ENCODE measurements at regions not wholly inside any gene's neighbourhood (a gene's known extent, or its start where the extent isn't known, plus 50 kb on each side); places are given as distances from the start of the nearest gene placed in this dataset.
A peak's percentile ranks its signal among the peaks of the same experiment; 100 is the strongest.

- peaks cover 5 to 44% (median 8%) of the 10 kb centered on the region in 3 donors for H3K27me3 ChIP-seq (ENCODE audit: control insufficient read depth in 3 of 3, insufficient read depth in 3 of 3, low read length in 3 of 3)
- H3K36me3 ChIP-seq (ENCODE audit: control insufficient read depth in 3 of 3, insufficient read depth in 2 of 3, low read depth in 1 of 3, low read length in 3 of 3) = no peaks in the 10 kb centered on the region
- DNase-seq = no peak
- 66 to 85% (median 71%) methylated on average over 27 of the region's 27 CpGs for WGBS, 3 donors
- H3K9me3 ChIP-seq (ENCODE audit: control insufficient read depth in 2 of 2, insufficient read depth in 1 of 2, low read depth in 1 of 2, low read length in 1 of 2) = no peaks in the 10 kb centered on the region
- no peak for FAIRE-seq
- H3K4me1 ChIP-seq (ENCODE audit: control insufficient read depth in 3 of 3, insufficient read depth in 2 of 3, low read depth in 1 of 3, low read length in 2 of 3) = peaks cover 0 to 4% (median 0%) of the 10 kb centered on the region in 3 donors
- H3K27ac ChIP-seq (ENCODE audit: low read depth in 1 of 3, low read length in 2 of 3) = no peak overlapping the region
- H3K4me3 ChIP-seq (ENCODE audit: low read depth in 1 of 3, low read length in 3 of 3) = no peak overlapping the region
Observed at GRCh38 chr20:62554898-62555641, 79.3 kb upstream of the GATA5 start.

- H3K9me3 ChIP-seq (ENCODE audit: control insufficient read depth in 2 of 2, insufficient read depth in 1 of 2, low read depth in 1 of 2, low read length in 1 of 2) = no peaks in the 10 kb centered on the region
- peaks cover 5 to 37% (median 7%) of the 10 kb centered on the region in 3 donors for H3K27me3 ChIP-seq (ENCODE audit: control insufficient read depth in 3 of 3, insufficient read depth in 3 of 3, low read length in 3 of 3)
- H3K27ac ChIP-seq (ENCODE audit: low read depth in 1 of 3, low read length in 2 of 3) = no peak overlapping the region
- DNase-seq (no peak), FAIRE-seq (no peak)
- no peaks in the 10 kb centered on the region for H3K36me3 ChIP-seq (ENCODE audit: control insufficient read depth in 3 of 3, insufficient read depth in 2 of 3, low read depth in 1 of 3, low read length in 3 of 3)
- WGBS, 3 donors = 39 to 67% (median 45%) methylated on average over 29 of the region's 29 CpGs
- H3K4me3 ChIP-seq (ENCODE audit: low read depth in 1 of 3, low read length in 3 of 3) = no peak overlapping the region
- H3K4me1 ChIP-seq (ENCODE audit: control insufficient read depth in 3 of 3, insufficient read depth in 2 of 3, low read depth in 1 of 3, low read length in 2 of 3) = peaks cover 0 to 4% (median 0%) of the 10 kb centered on the region in 3 donors
Observed at GRCh38 chr20:62555642-62556420, 80.0 kb upstream of the GATA5 start.

GRCh38 chr20:62557462-62557861, 81.7 kb upstream of the GATA5 start:
- FAIRE-seq = no peak
- Histone ChIP-seq H3K27me3 (ENCODE audit: control insufficient read depth in 3 of 3, insufficient read depth in 3 of 3, low read length in 3 of 3) (peaks cover 7 to 23% (median 7%) of the 10 kb centered on the region in 3 donors), H3K36me3 (ENCODE audit: control insufficient read depth in 3 of 3, insufficient read depth in 2 of 3, low read depth in 1 of 3, low read length in 3 of 3) (no peaks in the 10 kb centered on the region), H3K4me1 (ENCODE audit: control insufficient read depth in 3 of 3, insufficient read depth in 2 of 3, low read depth in 1 of 3, low read length in 2 of 3) (peaks cover 0 to 9% (median 0%) of the 10 kb centered on the region in 3 donors), H3K4me3 (ENCODE audit: low read depth in 1 of 3, low read length in 3 of 3) (no peak overlapping the region), H3K9me3 (ENCODE audit: control insufficient read depth in 2 of 2, insufficient read depth in 1 of 2, low read depth in 1 of 2, low read length in 1 of 2) (no peaks in the 10 kb centered on the region), H3K27ac (ENCODE audit: low read depth in 1 of 3, low read length in 2 of 3) (no peak overlapping the region)
- WGBS, 3 donors = 19 to 59% (median 42%) methylated on average over 14 of the region's 14 CpGs
- DNase-seq = no peak

- H3K27me3 ChIP-seq (ENCODE audit: control insufficient read depth in 3 of 3, insufficient read depth in 3 of 3, low read length in 3 of 3) = peaks cover 5 to 18% (median 7%) of the 10 kb centered on the region in 3 donors
- H3K9me3 ChIP-seq (ENCODE audit: control insufficient read depth in 2 of 2, insufficient read depth in 1 of 2, low read depth in 1 of 2, low read length in 1 of 2) = no peaks in the 10 kb centered on the region
- H3K36me3 ChIP-seq (ENCODE audit: control insufficient read depth in 3 of 3, insufficient read depth in 2 of 3, low read depth in 1 of 3, low read length in 3 of 3) = no peaks in the 10 kb centered on the region
- H3K27ac ChIP-seq (ENCODE audit: low read depth in 1 of 3, low read length in 2 of 3) = no peak overlapping the region
- FAIRE-seq (no peak), DNase-seq (no peak)
- H3K4me1 ChIP-seq (ENCODE audit: control insufficient read depth in 3 of 3, insufficient read depth in 2 of 3, low read depth in 1 of 3, low read length in 2 of 3) = peaks cover 0 to 12% (median 0%) of the 10 kb centered on the region in 3 donors
- H3K4me3 ChIP-seq (ENCODE audit: low read depth in 1 of 3, low read length in 3 of 3) = no peak overlapping the region
- WGBS, 3 donors = 59 to 70% (median 66%) methylated on average over 12 to 14 of the region's 14 CpGs
Observed at GRCh38 chr20:62557999-62558408, 82.2 kb upstream of the GATA5 start.

- H3K27ac ChIP-seq (ENCODE audit: low read depth in 1 of 3, low read length in 2 of 3) = no peak overlapping the region
- peaks cover 0 to 12% (median 0%) of the 10 kb centered on the region in 3 donors for H3K4me1 ChIP-seq (ENCODE audit: control insufficient read depth in 3 of 3, insufficient read depth in 2 of 3, low read depth in 1 of 3, low read length in 2 of 3)
- H3K27me3 ChIP-seq (ENCODE audit: control insufficient read depth in 3 of 3, insufficient read depth in 3 of 3, low read length in 3 of 3) = peaks cover 4 to 11% (median 5%) of the 10 kb centered on the region in 3 donors
- H3K9me3 ChIP-seq (ENCODE audit: control insufficient read depth in 2 of 2, insufficient read depth in 1 of 2, low read depth in 1 of 2, low read length in 1 of 2) = no peaks in the 10 kb centered on the region
- peak in 1 of 2 donors; percentile 46 for DNase-seq
- WGBS, 3 donors = 32 to 45% (median 35%) methylated on average over 16 to 17 of the region's 17 CpGs
- H3K36me3 ChIP-seq (ENCODE audit: control insufficient read depth in 3 of 3, insufficient read depth in 2 of 3, low read depth in 1 of 3, low read length in 3 of 3) = no peaks in the 10 kb centered on the region
- no peak overlapping the region for H3K4me3 ChIP-seq (ENCODE audit: low read depth in 1 of 3, low read length in 3 of 3)
- no peak for FAIRE-seq
Observed at GRCh38 chr20:62558779-62559178, 83.0 kb upstream of the GATA5 start.

- FAIRE-seq (no peak), DNase-seq (no peak)
- H3K27ac ChIP-seq (ENCODE audit: low read depth in 1 of 3, low read length in 2 of 3) = no peak overlapping the region
- peaks cover 0 to 9% (median 5%) of the 10 kb centered on the region in 3 donors for H3K27me3 ChIP-seq (ENCODE audit: control insufficient read depth in 3 of 3, insufficient read depth in 3 of 3, low read length in 3 of 3)
- WGBS, 3 donors = 44 to 63% (median 47%) methylated on average over 6 of the region's 6 CpGs
- H3K36me3 ChIP-seq (ENCODE audit: control insufficient read depth in 3 of 3, insufficient read depth in 2 of 3, low read depth in 1 of 3, low read length in 3 of 3) = no peaks in the 10 kb centered on the region
- no peaks in the 10 kb centered on the region for H3K9me3 ChIP-seq (ENCODE audit: control insufficient read depth in 2 of 2, insufficient read depth in 1 of 2, low read depth in 1 of 2, low read length in 1 of 2)
- H3K4me1 ChIP-seq (ENCODE audit: control insufficient read depth in 3 of 3, insufficient read depth in 2 of 3, low read depth in 1 of 3, low read length in 2 of 3) = peaks cover 0 to 12% (median 0%) of the 10 kb centered on the region in 3 donors
- H3K4me3 ChIP-seq (ENCODE audit: low read depth in 1 of 3, low read length in 3 of 3) = no peak overlapping the region
Observed at GRCh38 chr20:62560162-62560561, 82.1 kb upstream of the SLCO4A1 start.

GRCh38 chr20:62561182-62561581, 81.1 kb upstream of the SLCO4A1 start:
- FAIRE-seq = no peak
- 34 to 55% (median 38%) methylated on average over 15 of the region's 15 CpGs for WGBS, 3 donors
- Histone ChIP-seq H3K36me3 (ENCODE audit: control insufficient read depth in 3 of 3, insufficient read depth in 2 of 3, low read depth in 1 of 3, low read length in 3 of 3) (no peaks in the 10 kb centered on the region), H3K4me1 (ENCODE audit: control insufficient read depth in 3 of 3, insufficient read depth in 2 of 3, low read depth in 1 of 3, low read length in 2 of 3) (peaks cover 0 to 12% (median 0%) of the 10 kb centered on the region in 3 donors), H3K4me3 (ENCODE audit: low read depth in 1 of 3, low read length in 3 of 3) (no peak overlapping the region), H3K27ac (ENCODE audit: low read depth in 1 of 3, low read length in 2 of 3) (no peak overlapping the region), H3K27me3 (ENCODE audit: control insufficient read depth in 3 of 3, insufficient read depth in 3 of 3, low read length in 3 of 3) (peaks cover 0 to 6% (median 5%) of the 10 kb centered on the region in 3 donors), H3K9me3 (ENCODE audit: control insufficient read depth in 2 of 2, insufficient read depth in 1 of 2, low read depth in 1 of 2, low read length in 1 of 2) (no peaks in the 10 kb centered on the region)
- no peak for DNase-seq

GRCh38 chr20:62561948-62562347, 80.4 kb upstream of the SLCO4A1 start:
- FAIRE-seq = no peak
- H3K4me1 ChIP-seq (ENCODE audit: control insufficient read depth in 3 of 3, insufficient read depth in 2 of 3, low read depth in 1 of 3, low read length in 2 of 3) = peaks cover 0 to 12% (median 0%) of the 10 kb centered on the region in 3 donors
- H3K9me3 ChIP-seq (ENCODE audit: control insufficient read depth in 2 of 2, insufficient read depth in 1 of 2, low read depth in 1 of 2, low read length in 1 of 2) = no peaks in the 10 kb centered on the region
- DNase-seq = peak in 1 of 2 donors; percentile 41
- 21 to 32% (median 22%) methylated on average over 16 of the region's 16 CpGs for WGBS, 3 donors
- no peak overlapping the region for H3K27ac ChIP-seq (ENCODE audit: low read depth in 1 of 3, low read length in 2 of 3)
- H3K36me3 ChIP-seq (ENCODE audit: control insufficient read depth in 3 of 3, insufficient read depth in 2 of 3, low read depth in 1 of 3, low read length in 3 of 3) = no peaks in the 10 kb centered on the region
- H3K4me3 ChIP-seq (ENCODE audit: low read depth in 1 of 3, low read length in 3 of 3) = no peak overlapping the region
- H3K27me3 ChIP-seq (ENCODE audit: control insufficient read depth in 3 of 3, insufficient read depth in 3 of 3, low read length in 3 of 3) = peaks cover 0 to 6% (median 5%) of the 10 kb centered on the region in 3 donors
